Endothelial cell of umbilical vein (primary cell): ENCODE measurements at regions not wholly inside any gene's neighbourhood (a gene's known extent, or its start where the extent isn't known, plus 50 kb on each side); places are given as distances from the start of the nearest gene placed in this dataset.
A peak's percentile ranks its signal among the peaks of the same experiment; 100 is the strongest.

Source experiments
- BruUV-seq: library from RNA; stranded (reverse); fragments of 400-500 nt; replicated peaks from 2 replicates; lab custom pipeline; 2021; lab: Mats Ljungman, UMichigan
- CTCF ChIA-PET: fragments of 300-600, 350-600 bp; sonication (Branson Sonifier 250); formaldehyde crosslinking; loops from one replicate; lab custom pipeline; 2021; ENCODE audit warnings: antibody characterized with exemption, inconsistent platforms; lab: Charles Lee
- POLR2A ChIA-PET: fragments of 300-600, 350-600 bp; sonication (Branson Sonifier 250); formaldehyde crosslinking; loops from one replicate; lab custom pipeline; 2021; ENCODE audit warnings: antibody characterized with exemption, inconsistent platforms; lab: Charles Lee
- DNase-seq: peaks from one replicate; pipeline ENCODE4 v3.0.0-alpha.2; 2011; ENCODE audit warnings: low read depth, low spot score
- FAIRE-seq: peaks from 2 replicates; lab custom pipeline; 2011; peaks lifted over from hg19 to GRCh38; lab: Jason Lieb, UNC
- H2AFZ ChIP-seq: 2 replicates; pipeline ENCODE4 v1.6.0; 2012; ENCODE audit warnings: low read depth, low read length, control low read depth, inconsistent platforms
- H3K27ac ChIP-seq: 2 replicates; pipeline ENCODE4 v1.5.1; 2011; ENCODE audit warnings: low read depth, mild to moderate bottlenecking, control low read depth, low read length, moderate library complexity; ENCODE audit not compliant: insufficient read depth
- H3K27me3 ChIP-seq, 2 experiments: 2 replicates each; pipeline versions ENCODE4 v1.6.0 to v1.6.1; 2011; ENCODE audit warnings: low read length in 2 of 2, mixed read lengths in 1 of 2; ENCODE audit not compliant: control insufficient read depth in 2 of 2, insufficient read depth in 2 of 2
- H3K36me3 ChIP-seq, 2 experiments: 2 replicates in 1 of 2; 3 replicates in 1 of 2; pipeline ENCODE4 v1.5.1; 2011; ENCODE audit warnings: low read length in 2 of 2, mild to moderate bottlenecking in 1 of 2, moderate library complexity in 1 of 2; ENCODE audit not compliant: control insufficient read depth in 2 of 2, insufficient read depth in 2 of 2; ENCODE audit errors: extremely low read depth in 1 of 2
- H3K4me1 ChIP-seq: 3 replicates; pipeline ENCODE4 v1.5.1; 2011; ENCODE audit warnings: mild to moderate bottlenecking, low read length; ENCODE audit not compliant: control insufficient read depth, insufficient read depth; ENCODE audit errors: extremely low read depth
- H3K4me2 ChIP-seq: 2 replicates; pipeline ENCODE4 v1.6.1; 2011; ENCODE audit warnings: low read length, control low read depth, mixed read lengths; ENCODE audit not compliant: insufficient read depth
- H3K4me3 ChIP-seq, 3 experiments: fragments of 200-600 bp in 1 of 3; sonication (generic), shearing (Covaris generic) in 1 of 3; replicated peaks in 1 of 3; 2 replicates each; pipeline ENCODE4 v1.5.1; 2011 to 2016; ENCODE audit warnings: control low read depth in 3 of 3, low read length in 3 of 3, mild to moderate bottlenecking in 2 of 3, inconsistent platforms in 1 of 3, low read depth in 1 of 3, moderate library complexity in 1 of 3; ENCODE audit not compliant: insufficient read depth in 1 of 3
- H3K79me2 ChIP-seq: 2 replicates; pipeline ENCODE4 v1.6.0; 2012; ENCODE audit warnings: low read length, inconsistent platforms; ENCODE audit not compliant: control insufficient read depth, insufficient read depth
- H3K9ac ChIP-seq: replicated peaks from 2 replicates; pipeline ENCODE3; 2011; ENCODE audit warnings: low read length, control low read depth; ENCODE audit not compliant: insufficient read depth; ENCODE audit errors: extremely low read depth
- H3K9me1 ChIP-seq: replicated peaks from 3 replicates; pipeline ENCODE4 v1.6.0; 2011; ENCODE audit warnings: mild to moderate bottlenecking, low read length; ENCODE audit not compliant: control insufficient read depth, insufficient read depth; ENCODE audit errors: extremely low read depth
- H3K9me3 ChIP-seq: replicated peaks from 2 replicates; pipeline ENCODE4 v1.5.1; 2012; ENCODE audit warnings: low read length, inconsistent platforms; ENCODE audit not compliant: control insufficient read depth, insufficient read depth
- H4K20me1 ChIP-seq: replicated peaks from 2 replicates; pipeline ENCODE3; 2011; ENCODE audit warnings: mild to moderate bottlenecking, low read length; ENCODE audit not compliant: control insufficient read depth, insufficient read depth; ENCODE audit errors: extremely low read depth
- EZH2 ChIP-seq: IDR thresholded peaks from 2 replicates; pipeline ENCODE4 v1.6.1; 2012; ENCODE audit warnings: borderline replicate concordance, low read depth, mild to moderate bottlenecking, moderate library complexity, low read length, inconsistent platforms; ENCODE audit not compliant: severe bottlenecking
- JUN ChIP-seq: IDR thresholded peaks from 2 replicates; pipeline ENCODE4 v1.6.1; 2011; ENCODE audit warnings: borderline replicate concordance, low read depth; ENCODE audit not compliant: insufficient read length, insufficient read depth
- POLR2AphosphoS5 ChIP-seq: IDR thresholded peaks from 2 replicates; pipeline ENCODE4 v1.6.1; 2012; ENCODE audit warnings: low read depth, mild to moderate bottlenecking, control low read depth, low read length, moderate library complexity; ENCODE audit not compliant: insufficient read depth
- dilution Hi-C: fragments of 300-500 bp; cut with MboI; formaldehyde crosslinking; loops from one replicate; pipeline ENCODE4 v1.15.0; 2019; ENCODE audit warnings: low sequenced_read_pairs; ENCODE audit not compliant: extremely low pct_ligation_motif_present
- intact Hi-C: fragments of 100-400 bp; cut with micrococcal nuclease; formaldehyde crosslinking; loops from one replicate; pipeline ENCODE4 v1.10.0; 2022

DNA sequence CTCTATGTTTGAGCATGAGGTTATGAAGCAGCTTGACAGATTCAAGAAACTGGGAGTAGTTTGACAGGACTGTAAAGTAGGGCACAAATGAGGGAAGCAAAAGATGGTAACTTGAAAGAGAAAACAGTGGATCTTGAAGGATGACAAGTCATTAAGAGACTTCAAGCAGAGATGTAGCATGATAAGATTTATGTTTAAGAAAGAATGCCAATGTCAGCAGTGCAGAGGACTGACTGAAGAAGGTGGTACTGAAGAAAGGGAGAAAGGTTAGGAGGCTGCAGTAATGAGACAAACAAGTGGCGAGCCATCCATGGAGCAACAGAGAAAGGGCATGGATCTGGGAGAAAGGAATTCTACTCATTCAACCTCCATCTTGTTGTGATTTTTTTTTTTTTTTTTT is 120.2 kb upstream of the RAP1B start:
- Histone ChIP-seq H3K27ac (no peak overlapping the region), H3K9me3 (no peaks in the 10 kb centered on the region), H3K9me1 (no peaks in the 10 kb centered on the region), H4K20me1 (no peaks in the 10 kb centered on the region), H3K79me2 (no peaks in the 10 kb centered on the region), H3K4me3 (no peak overlapping the region), H2AFZ (no peak overlapping the region), H3K4me1 (peaks cover 3% of the 10 kb centered on the region), H3K4me2 (no peak overlapping the region), H3K9ac (no peak overlapping the region), H3K36me3 (no peaks in the 10 kb centered on the region), H3K27me3 (peaks cover 3 to 7% of the 10 kb centered on the region in 2 experiments)
- no peak for TF ChIP-seq JUN
- intact Hi-C loops, result no loop called here
- ChIA-PET CTCF (no interaction called here), POLR2A (no interaction called here)
- BruUV-seq, result no TSS peak
- DNase-seq (no peak), FAIRE-seq (no peak)
- dilution Hi-C loops, result no loop called here

DNA sequence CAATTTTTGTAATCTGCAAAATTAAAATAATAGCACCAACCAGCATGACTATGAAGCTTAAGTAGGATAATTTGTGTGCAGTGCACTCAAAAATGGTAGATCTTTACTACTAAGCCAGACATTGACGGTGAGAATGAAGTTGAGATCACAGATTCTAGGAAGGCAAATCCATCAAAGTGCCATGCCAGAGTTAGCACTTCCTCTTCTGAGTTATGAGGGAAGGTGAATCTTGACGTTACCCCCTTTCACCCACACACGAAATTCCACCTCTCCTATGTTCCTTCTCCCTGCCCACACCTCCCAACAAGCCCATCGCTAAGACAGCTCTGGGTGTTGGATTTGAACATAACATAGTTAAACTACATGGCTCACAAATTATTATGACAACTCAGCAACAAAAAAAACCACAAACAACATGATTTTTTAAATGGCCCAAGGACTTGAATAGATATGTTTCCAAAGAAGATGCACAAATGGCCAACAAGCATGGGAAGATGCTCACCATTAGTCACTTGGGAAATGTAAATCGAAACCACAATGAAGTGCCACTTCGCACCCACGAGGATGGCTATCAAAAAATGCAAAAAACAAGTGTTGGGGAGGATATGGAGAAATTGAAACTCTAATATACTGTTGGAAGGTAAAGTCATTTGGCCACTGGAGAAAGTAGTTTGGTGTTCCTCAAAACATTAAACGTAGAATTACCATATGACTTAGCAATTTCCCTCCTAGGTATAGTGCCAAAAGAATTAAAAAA is 119.3 kb upstream of the RAP1B start:
- Histone ChIP-seq H3K79me2 (no peaks in the 10 kb centered on the region), H3K36me3 (no peaks in the 10 kb centered on the region), H3K9ac (no peak overlapping the region), H3K27me3 (peaks cover 3 to 7% of the 10 kb centered on the region in 2 experiments), H4K20me1 (no peaks in the 10 kb centered on the region), H3K4me3 (no peak overlapping the region), H3K27ac (no peak overlapping the region), H3K9me3 (no peaks in the 10 kb centered on the region), H2AFZ (no peak overlapping the region), H3K4me2 (no peak overlapping the region), H3K9me1 (no peaks in the 10 kb centered on the region), H3K4me1 (peaks cover 7% of the 10 kb centered on the region)
- ChIA-PET CTCF (no interaction called here), POLR2A (no interaction called here)
- dilution Hi-C loops, result no loop called here
- DNase-seq, result no peak
- no TSS peak for BruUV-seq
- TF ChIP-seq POLR2AphosphoS5 (no peak), EZH2 (no peak)
- intact Hi-C loops, result no loop called here
- peak; percentile 55 for FAIRE-seq
